ENCODE measurements at regions not wholly inside any gene's neighbourhood (a gene's known extent, or its start where the extent isn't known, plus 50 kb on each side); places are given as distances from the start of the nearest gene placed in this dataset.

DNA sequence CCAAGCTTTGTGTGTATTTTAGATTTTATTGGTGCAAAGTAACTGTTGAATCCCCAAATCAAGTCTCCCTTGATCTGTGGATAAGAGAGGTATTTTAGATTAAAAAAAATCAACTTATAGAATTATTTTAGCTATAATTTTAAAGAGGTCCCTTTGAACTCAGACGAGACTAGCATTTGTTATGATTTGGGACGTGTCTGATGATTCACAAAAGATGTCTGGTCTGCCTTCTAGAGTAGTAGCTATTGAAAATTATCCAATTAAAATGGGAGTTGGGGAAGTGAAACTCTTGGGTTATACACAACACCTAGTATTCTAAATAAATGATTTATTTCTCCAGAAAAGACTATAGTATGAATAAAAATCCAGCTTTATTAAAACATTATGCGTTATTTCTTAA is 227.9 kb upstream of the GRIA4 start:
- TF ChIP-seq, protein P1, sequence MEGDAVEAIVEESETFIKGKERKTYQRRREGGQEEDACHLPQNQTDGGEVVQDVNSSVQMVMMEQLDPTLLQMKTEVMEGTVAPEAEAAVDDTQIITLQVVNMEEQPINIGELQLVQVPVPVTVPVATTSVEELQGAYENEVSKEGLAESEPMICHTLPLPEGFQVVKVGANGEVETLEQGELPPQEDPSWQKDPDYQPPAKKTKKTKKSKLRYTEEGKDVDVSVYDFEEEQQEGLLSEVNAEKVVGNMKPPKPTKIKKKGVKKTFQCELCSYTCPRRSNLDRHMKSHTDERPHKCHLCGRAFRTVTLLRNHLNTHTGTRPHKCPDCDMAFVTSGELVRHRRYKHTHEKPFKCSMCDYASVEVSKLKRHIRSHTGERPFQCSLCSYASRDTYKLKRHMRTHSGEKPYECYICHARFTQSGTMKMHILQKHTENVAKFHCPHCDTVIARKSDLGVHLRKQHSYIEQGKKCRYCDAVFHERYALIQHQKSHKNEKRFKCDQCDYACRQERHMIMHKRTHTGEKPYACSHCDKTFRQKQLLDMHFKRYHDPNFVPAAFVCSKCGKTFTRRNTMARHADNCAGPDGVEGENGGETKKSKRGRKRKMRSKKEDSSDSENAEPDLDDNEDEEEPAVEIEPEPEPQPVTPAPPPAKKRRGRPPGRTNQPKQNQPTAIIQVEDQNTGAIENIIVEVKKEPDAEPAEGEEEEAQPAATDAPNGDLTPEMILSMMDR (IDR thresholded peaks at IDR 0.05) = no peak
- TF ChIP-seq POLR2A (IDR thresholded peaks at IDR 0.05) = no peak
